ENCODE measurements at regions not wholly inside any gene's neighbourhood (a gene's known extent, or its start where the extent isn't known, plus 50 kb on each side); places are given as distances from the start of the nearest gene placed in this dataset.

GRCh38 chr6:14187406-14187805, 69.8 kb downstream of the CD83 start:
- Histone ChIP-seq H3K4me1 (ENCODE audit: low read length) (no peaks in the 10 kb centered on the region), H3K27ac (ENCODE audit: low read length) (no peak overlapping the region), H3K27me3 (replicated peaks; ENCODE audit: insufficient read depth, low read length) (no peaks in the 10 kb centered on the region), H3K9me2 (replicated peaks; ENCODE audit: insufficient read depth, low read length) (no peaks in the 10 kb centered on the region), H3K9ac (ENCODE audit: low read length) (no peak overlapping the region), H3K36me3 (replicated peaks; ENCODE audit: insufficient read depth, low read length) (no peaks in the 10 kb centered on the region), H3K4me3 (ENCODE audit: low read length) (no peak overlapping the region), H3K9me3 (replicated peaks; ENCODE audit: insufficient read depth, low read length) (no peaks in the 10 kb centered on the region), H4K20me1 (ENCODE audit: insufficient read depth, low read length) (no peaks in the 10 kb centered on the region), H3F3A (ENCODE audit: insufficient read depth, low read length) (no peaks in the 10 kb centered on the region), H3K4me2 (ENCODE audit: low read depth, low read length) (no peak overlapping the region), H2AFZ (ENCODE audit: low read length) (no peak overlapping the region), H3K79me2 (ENCODE audit: low read length) (no peaks in the 10 kb centered on the region)
- TF ChIP-seq EZH2phosphoT487 (IDR thresholded peaks at IDR 0.05; ENCODE audit: low read length) (no peak), EZH2 (optimal IDR thresholded peaks at IDR 0.05; ENCODE audit: low read depth, low read length) (no peak), CTCF (IDR thresholded peaks at IDR 0.05; ENCODE audit: low read length) (no peak)
- DNase-seq: no peak

- Histone ChIP-seq H3K9me3 (replicated peaks; ENCODE audit: insufficient read depth, low read length) (no peaks in the 10 kb centered on the region), H3K79me2 (ENCODE audit: low read length) (no peaks in the 10 kb centered on the region), H3K4me2 (ENCODE audit: low read depth, low read length) (no peak overlapping the region), H3F3A (ENCODE audit: insufficient read depth, low read length) (no peaks in the 10 kb centered on the region), H3K9me2 (replicated peaks; ENCODE audit: insufficient read depth, low read length) (no peaks in the 10 kb centered on the region), H3K27me3 (replicated peaks; ENCODE audit: insufficient read depth, low read length) (no peaks in the 10 kb centered on the region), H4K20me1 (ENCODE audit: insufficient read depth, low read length) (no peaks in the 10 kb centered on the region), H3K4me1 (ENCODE audit: low read length) (no peaks in the 10 kb centered on the region), H3K9ac (ENCODE audit: low read length) (no peak overlapping the region), H3K27ac (ENCODE audit: low read length) (no peak overlapping the region), H2AFZ (ENCODE audit: low read length) (no peak overlapping the region), H3K4me3 (ENCODE audit: low read length) (no peak overlapping the region), H3K36me3 (replicated peaks; ENCODE audit: insufficient read depth, low read length) (no peaks in the 10 kb centered on the region)
- no peak for DNase-seq
- TF ChIP-seq CTCF (IDR thresholded peaks at IDR 0.05; ENCODE audit: low read length) (no peak), EZH2phosphoT487 (IDR thresholded peaks at IDR 0.05; ENCODE audit: low read length) (no peak), EZH2 (optimal IDR thresholded peaks at IDR 0.05; ENCODE audit: low read depth, low read length) (no peak)
Measured at GRCh38 chr6:14189074-14189473, 71.5 kb downstream of the CD83 start.

- no peaks in the 10 kb centered on the region for H4K20me1 ChIP-seq (ENCODE audit: insufficient read depth, low read length)
- H3K36me3 ChIP-seq (replicated peaks; ENCODE audit: insufficient read depth, low read length): no peaks in the 10 kb centered on the region
- no peak for DNase-seq
- no peaks in the 10 kb centered on the region for H3K9me3 ChIP-seq (replicated peaks; ENCODE audit: insufficient read depth, low read length)
- no peak overlapping the region for H3K4me3 ChIP-seq (ENCODE audit: low read length)
- no peaks in the 10 kb centered on the region for H3K4me1 ChIP-seq (ENCODE audit: low read length)
- no peaks in the 10 kb centered on the region for H3K27me3 ChIP-seq (replicated peaks; ENCODE audit: insufficient read depth, low read length)
- no peaks in the 10 kb centered on the region for H3K9me2 ChIP-seq (replicated peaks; ENCODE audit: insufficient read depth, low read length)
- H3K79me2 ChIP-seq (ENCODE audit: low read length): no peaks in the 10 kb centered on the region
- no peaks in the 10 kb centered on the region for H3F3A ChIP-seq (ENCODE audit: insufficient read depth, low read length)
- H2AFZ ChIP-seq (ENCODE audit: low read length): no peak overlapping the region
- no peak overlapping the region for H3K4me2 ChIP-seq (ENCODE audit: low read depth, low read length)
- no peak overlapping the region for H3K27ac ChIP-seq (ENCODE audit: low read length)
- no peak overlapping the region for H3K9ac ChIP-seq (ENCODE audit: low read length)
- no peak for TF ChIP-seq CTCF (IDR thresholded peaks at IDR 0.05; ENCODE audit: low read length)
- no peak for TF ChIP-seq EZH2 (optimal IDR thresholded peaks at IDR 0.05; ENCODE audit: low read depth, low read length)
- no peak for TF ChIP-seq EZH2phosphoT487 (IDR thresholded peaks at IDR 0.05; ENCODE audit: low read length)
Measured at GRCh38 chr6:14190191-14190928, 72.8 kb downstream of the CD83 start.

Measured in MM.1S (cell line).